Progenitor cell of endocrine pancreas (in vitro differentiated cells): ENCODE measurements at regions not wholly inside any gene's neighbourhood (a gene's known extent, or its start where the extent isn't known, plus 50 kb on each side); places are given as distances from the start of the nearest gene placed in this dataset.

Experiments used
- DNase-seq: peaks from one replicate; pipeline ENCODE4 v3.0.0; 2021; ENCODE audit warnings: low spot score; ENCODE audit not compliant: unreplicated experiment
- H3K27ac Mint-ChIP-seq: 2 replicates; pipeline ENCODE4 v1.8.0; 2021; ENCODE audit warnings: mild to moderate bottlenecking, moderate library complexity, mixed read lengths
- H3K27me3 Mint-ChIP-seq: 2 replicates; pipeline ENCODE4 v1.8.0; 2021; ENCODE audit warnings: mixed read lengths
- H3K36me3 Mint-ChIP-seq: 2 replicates; pipeline ENCODE4 v1.8.0; 2022; ENCODE audit warnings: mixed read lengths; ENCODE audit not compliant: insufficient read depth
- H3K4me1 Mint-ChIP-seq: 2 replicates; pipeline ENCODE4 v1.8.0; 2021; ENCODE audit warnings: low read depth, mixed read lengths
- H3K4me3 Mint-ChIP-seq: 2 replicates; pipeline ENCODE4 v1.8.0; 2021; ENCODE audit warnings: low read depth, mild to moderate bottlenecking, moderate library complexity, mixed read lengths
- H3K9me3 Mint-ChIP-seq: 2 replicates; pipeline ENCODE4 v1.8.0; 2021; ENCODE audit warnings: low read depth, mixed read lengths
- CTCF ChIP-seq: fragments of 200-600 bp; sonication (generic); IDR thresholded peaks from one replicate; pipeline ENCODE4 v1.5.0; 2021; ENCODE audit warnings: antibody characterized with exemption, mild to moderate bottlenecking; ENCODE audit not compliant: unreplicated experiment

- H3K27ac Mint-ChIP-seq, result no peak overlapping the region
- H3K36me3 Mint-ChIP-seq, result no peaks in the 10 kb centered on the region
- no peak for TF ChIP-seq CTCF
- H3K4me3 Mint-ChIP-seq, result no peak overlapping the region
- no peaks in the 10 kb centered on the region for H3K27me3 Mint-ChIP-seq
- H3K9me3 Mint-ChIP-seq, result no peaks in the 10 kb centered on the region
- no peaks in the 10 kb centered on the region for H3K4me1 Mint-ChIP-seq
- no peak for DNase-seq
Observed at GRCh38 chr7:91323626-91324158, 59.5 kb downstream of the FZD1 start.

GRCh38 chr7:91324663-91325062 is 60.4 kb downstream of the FZD1 start:
- no peaks in the 10 kb centered on the region for H3K27me3 Mint-ChIP-seq
- H3K4me1 Mint-ChIP-seq, result no peaks in the 10 kb centered on the region
- no peak overlapping the region for H3K27ac Mint-ChIP-seq
- no peaks in the 10 kb centered on the region for H3K9me3 Mint-ChIP-seq
- no peak for DNase-seq
- H3K4me3 Mint-ChIP-seq, result no peak overlapping the region
- H3K36me3 Mint-ChIP-seq, result no peaks in the 10 kb centered on the region
- TF ChIP-seq CTCF, result no peak

GRCh38 chr7:91325726-91326125 is 61.5 kb downstream of the FZD1 start:
- no peaks in the 10 kb centered on the region for H3K4me1 Mint-ChIP-seq
- DNase-seq, result no peak
- H3K27ac Mint-ChIP-seq, result no peak overlapping the region
- no peak for TF ChIP-seq CTCF
- H3K4me3 Mint-ChIP-seq, result no peak overlapping the region
- H3K36me3 Mint-ChIP-seq, result no peaks in the 10 kb centered on the region
- no peaks in the 10 kb centered on the region for H3K9me3 Mint-ChIP-seq
- no peaks in the 10 kb centered on the region for H3K27me3 Mint-ChIP-seq

- Mint-ChIP-seq H3K27ac (no peak overlapping the region), H3K9me3 (no peaks in the 10 kb centered on the region), H3K36me3 (no peaks in the 10 kb centered on the region), H3K4me1 (no peaks in the 10 kb centered on the region), H3K4me3 (no peak overlapping the region), H3K27me3 (no peaks in the 10 kb centered on the region)
- DNase-seq, result no peak
- TF ChIP-seq CTCF, result no peak
Observed at GRCh38 chr7:91326516-91327199, 62.4 kb downstream of the FZD1 start.

GRCh38 chr7:91327346-91327745 is 63.1 kb downstream of the FZD1 start:
- TF ChIP-seq CTCF, result no peak
- H3K4me3 Mint-ChIP-seq, result no peak overlapping the region
- no peaks in the 10 kb centered on the region for H3K27me3 Mint-ChIP-seq
- no peaks in the 10 kb centered on the region for H3K4me1 Mint-ChIP-seq
- no peak overlapping the region for H3K27ac Mint-ChIP-seq
- no peaks in the 10 kb centered on the region for H3K9me3 Mint-ChIP-seq
- H3K36me3 Mint-ChIP-seq, result no peaks in the 10 kb centered on the region
- DNase-seq, result no peak
